Superior temporal gyrus (tissue), 1 donor: ENCODE measurements at regions not wholly inside any gene's neighbourhood (a gene's known extent, or its start where the extent isn't known, plus 50 kb on each side); places are given as distances from the start of the nearest gene placed in this dataset.
A peak's percentile ranks its signal among the peaks of the same experiment; 100 is the strongest.

Experiments used
- DNase-seq: peaks from one replicate; pipeline ENCODE4 v3.0.0-alpha.2; 2016; ENCODE audit errors: extremely low spot score

DNA sequence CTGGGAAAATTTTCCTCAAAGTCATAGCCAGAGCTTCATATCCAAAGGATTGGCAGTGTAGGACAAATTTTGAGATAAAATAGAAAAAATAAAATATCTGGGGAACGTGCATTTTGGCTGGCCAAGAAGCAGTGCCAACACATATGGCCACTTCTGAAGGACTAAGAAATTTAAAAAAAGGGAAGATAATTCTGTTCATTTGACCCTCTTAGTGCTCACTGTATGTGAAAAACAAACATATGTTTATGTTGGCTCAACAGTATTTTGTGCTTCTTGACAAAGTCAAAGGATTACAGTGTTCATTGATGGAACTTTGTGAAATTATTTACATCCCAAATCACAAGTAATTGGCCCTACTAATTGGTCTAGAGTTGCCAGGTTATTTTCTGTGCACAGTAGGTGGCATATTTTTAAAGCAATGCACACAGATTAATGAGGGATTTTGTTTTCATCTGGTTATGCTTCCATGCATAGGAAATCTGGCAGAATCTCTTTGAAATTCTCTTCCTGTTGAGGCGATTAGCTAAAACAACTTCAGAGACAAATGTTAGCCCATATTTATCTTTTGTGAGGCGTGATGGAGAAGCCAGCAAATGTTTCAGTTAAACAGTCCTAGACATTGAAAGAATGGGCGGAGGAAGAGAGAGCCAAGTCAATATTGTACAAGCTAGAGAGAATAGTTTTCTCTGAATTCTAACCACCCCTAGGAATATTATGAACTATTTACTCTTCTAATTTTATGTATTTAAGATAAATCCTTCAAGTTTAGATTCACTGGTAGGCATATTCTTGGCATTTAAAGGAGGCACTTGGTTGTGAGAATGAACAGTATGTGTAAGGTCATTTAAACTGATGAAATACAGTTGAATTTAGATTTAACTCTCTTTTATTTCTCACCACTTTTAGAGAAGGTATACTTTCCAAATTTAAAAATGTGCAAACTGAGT is 237.7 kb upstream of the MBL2 start:
- no peak for DNase-seq

DNA sequence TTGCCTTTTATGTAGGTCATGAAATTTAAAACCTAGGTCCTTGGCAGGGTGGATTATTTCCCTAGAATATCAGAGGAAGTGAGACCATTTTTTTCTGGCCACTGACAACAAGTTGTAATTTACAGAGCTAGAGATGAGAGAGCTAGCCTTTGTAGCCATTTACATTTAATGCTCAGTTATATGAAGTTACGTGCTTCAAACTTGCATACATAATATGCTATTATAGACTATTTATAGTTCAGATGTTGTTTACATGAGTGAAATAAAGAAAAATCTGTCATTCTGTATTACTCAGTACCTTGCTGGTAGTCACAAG is 234.9 kb upstream of the MBL2 start:
- no peak for DNase-seq

DNA sequence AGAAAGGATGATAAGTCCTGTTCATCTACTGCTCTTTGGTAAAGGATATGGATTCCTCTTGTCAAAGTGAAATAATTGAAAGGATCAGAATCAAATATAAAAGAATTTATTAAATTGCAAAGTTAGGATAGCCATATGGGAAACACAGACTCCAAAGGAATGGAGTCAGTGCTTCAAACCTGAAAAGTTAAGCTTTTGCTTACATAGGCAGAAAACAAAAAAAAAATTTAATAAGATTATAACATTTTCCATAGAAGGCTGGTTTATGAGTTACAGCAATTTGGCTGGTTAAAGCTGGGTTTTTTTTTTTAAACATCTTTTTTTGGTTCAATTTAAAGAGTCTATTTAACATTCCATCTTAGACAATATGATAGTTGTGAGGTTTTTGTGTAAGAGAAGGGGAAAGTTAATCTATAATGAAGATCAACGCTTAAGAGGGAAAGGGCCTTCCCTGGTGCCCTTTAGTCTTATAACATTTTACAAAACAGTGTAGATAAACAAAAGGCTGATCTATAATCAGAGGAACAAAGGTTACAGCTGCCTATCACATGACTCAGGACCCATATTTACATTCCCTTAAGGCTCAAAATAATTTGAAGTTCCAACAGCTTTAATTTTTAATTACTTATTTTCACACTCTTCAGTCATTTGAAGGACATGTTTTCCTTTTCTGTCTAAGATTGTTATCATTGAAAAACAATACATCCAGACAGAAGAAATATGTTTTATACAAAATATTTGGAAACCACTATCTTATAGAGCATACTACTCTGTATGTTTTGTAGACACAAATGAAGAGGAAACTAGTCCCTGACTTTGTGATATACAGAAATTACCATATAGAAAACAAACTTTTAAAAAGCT is 234.3 kb upstream of the MBL2 start:
- no peak for DNase-seq

DNA sequence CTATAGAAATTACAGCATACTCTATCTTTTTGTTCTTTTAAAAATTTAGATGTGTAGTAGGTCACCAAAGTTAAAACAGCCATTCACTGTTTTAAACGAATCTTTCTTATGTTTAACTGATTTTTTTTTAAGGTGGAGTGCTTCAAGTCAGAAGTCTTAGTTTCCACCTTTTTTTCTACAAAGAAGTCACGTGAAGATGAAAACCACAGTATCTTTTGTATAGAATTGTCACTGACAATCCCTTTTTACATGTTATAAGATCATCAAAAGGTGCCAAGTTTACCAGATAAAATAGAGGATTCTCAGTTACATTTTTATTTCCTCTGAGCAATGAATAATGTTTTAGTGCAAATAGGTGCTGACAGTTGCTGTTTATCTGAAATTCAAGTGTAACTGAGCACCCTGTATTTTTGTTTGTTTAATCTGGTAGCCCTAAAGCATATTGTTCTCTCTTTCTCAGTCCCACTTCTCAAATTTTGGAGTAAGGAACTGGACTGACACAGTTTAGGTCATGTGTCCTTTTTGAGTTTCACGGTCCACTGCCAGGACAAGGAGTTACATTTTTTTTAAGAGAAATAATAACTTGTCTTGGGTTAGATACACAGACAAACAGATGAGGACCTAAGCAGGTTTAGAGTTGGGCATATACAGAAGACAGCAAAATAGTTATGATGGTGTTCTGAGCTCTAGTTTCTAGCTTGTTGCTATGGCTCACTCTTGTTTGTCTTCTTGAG is 233.2 kb upstream of the MBL2 start:
- DNase-seq = peak; percentile 33

DNA sequence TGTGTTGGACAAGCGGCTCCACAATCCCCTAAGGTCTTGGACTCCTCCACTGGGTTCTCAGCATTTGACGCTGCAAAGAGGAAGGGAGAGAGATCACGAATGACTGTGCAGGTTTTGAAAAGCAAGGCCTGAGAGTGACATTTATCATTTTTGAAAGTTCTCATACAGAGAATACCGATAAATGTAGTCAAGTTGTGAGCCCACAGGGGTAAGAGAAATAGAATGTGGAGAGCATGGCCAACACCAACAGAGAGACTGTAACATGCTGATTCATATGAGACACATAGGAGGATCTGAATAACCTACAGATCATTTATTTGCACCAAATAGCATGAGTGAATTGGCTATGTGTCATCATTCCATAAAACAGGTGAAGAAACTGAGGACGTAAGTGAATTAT is 230.5 kb upstream of the MBL2 start:
- no peak for DNase-seq

DNA sequence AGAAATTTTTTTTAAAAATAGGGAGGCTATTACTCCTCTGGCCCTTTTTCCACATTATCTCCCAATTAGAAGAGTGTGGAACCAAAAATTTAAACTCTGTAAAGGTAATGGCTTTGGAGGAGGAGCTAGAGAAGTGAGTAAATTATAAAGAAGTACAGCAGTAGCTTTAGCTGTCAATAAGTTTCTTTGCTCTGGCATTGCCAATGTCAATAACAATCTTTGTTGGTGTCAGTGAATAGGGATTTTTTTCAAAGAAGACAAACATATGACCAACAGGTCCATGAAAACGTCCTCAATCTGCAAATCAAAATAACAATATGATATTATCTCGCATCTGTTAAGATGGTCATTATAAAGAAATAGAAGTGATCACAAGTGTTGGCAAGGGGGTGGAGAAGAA is 227.1 kb upstream of the MBL2 start:
- DNase-seq = no peak

DNA sequence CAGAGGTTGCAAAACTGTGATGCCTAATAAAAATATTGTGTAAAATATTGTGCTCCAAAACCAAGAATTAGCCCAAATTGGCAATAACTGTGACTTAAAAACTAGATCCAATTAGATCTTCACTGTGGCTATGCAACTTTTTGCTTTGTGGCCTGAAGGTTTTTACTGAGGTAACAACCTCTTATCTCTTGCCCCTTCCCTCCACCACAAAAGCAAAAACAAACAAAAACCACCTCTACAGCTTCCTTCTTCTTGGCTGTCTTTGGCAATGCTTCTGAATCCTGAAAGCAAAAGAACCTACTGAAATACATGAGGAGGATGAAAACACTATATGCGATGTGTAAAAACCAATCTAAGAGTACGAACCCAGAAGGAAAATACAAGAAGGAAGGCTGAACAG is 226.7 kb upstream of the MBL2 start:
- no peak for DNase-seq

DNA sequence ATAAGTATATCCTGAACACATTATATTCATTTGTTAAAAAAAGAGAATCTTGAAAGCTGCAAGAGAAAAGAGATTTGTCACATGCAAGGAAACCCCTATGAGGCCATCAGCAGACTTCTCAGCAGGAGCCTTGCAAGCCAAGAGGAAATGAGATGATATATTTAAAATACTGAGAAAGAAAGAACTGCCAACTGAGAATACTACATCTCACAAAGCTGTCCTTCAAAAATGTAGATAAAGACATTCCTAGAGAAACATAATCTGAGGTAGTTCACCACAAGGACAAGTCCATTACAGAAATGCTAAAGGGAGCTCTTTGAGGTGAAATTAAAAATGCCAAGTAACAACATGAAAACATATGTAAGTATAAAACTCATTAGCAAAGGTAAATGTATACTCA is 224.4 kb upstream of the MBL2 start:
- DNase-seq = no peak

DNA sequence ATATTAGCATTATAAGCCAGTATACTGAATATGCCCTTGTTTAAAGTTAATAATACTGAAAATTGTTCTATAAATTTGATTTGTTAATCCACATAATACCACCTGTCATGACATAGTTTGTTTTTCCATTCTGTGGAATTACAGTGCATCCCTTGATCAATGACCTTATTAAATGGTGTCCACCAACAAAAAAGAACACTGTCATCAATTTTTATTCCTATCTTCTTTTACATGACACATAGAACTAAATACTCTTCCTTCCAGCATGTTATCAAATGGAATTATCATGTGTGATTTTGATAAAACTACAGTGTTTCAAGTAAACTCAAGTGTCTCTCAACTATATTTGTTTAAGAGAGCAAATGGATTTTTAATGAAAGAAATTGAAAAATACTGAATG is 221.8 kb upstream of the MBL2 start:
- DNase-seq = no peak

DNA sequence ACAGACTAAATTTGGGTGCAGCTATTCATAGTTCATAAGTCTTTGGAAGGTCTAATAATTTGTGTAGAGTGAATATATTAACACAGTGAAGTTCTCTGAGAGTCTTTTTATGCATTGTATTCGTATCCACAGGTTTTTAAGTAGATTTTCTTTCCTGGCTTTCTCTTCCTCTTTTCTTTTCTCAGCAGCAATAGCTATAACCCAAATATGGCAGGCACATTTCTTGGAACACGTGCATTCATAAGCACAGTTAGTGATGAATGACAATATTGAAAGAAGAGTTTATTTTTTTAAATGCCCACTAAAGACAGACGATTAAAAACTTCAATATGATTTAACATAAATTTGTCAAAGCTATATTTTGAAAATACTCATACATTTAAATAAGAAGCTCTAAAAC is 220.5 kb upstream of the MBL2 start:
- no peak for DNase-seq

DNA sequence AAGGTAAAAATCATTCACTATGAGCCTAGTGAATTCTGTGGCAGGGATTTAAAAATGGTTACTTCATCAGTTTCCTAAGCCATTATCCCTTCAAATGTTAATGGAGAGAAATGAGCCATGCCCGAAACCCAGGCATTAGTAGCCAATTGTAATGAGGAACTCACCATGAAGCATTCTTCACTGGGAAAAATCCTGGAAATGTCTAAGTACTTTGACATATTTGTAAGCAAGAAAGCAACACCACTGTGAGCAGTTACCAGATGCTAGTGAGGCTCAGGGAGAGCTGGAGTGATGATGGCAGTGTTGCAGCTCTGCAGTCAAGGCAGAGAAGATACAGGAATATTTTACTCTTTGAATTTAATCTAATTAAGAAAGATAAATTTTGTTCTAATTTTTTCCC is 220.0 kb upstream of the MBL2 start:
- DNase-seq = no peak

DNA sequence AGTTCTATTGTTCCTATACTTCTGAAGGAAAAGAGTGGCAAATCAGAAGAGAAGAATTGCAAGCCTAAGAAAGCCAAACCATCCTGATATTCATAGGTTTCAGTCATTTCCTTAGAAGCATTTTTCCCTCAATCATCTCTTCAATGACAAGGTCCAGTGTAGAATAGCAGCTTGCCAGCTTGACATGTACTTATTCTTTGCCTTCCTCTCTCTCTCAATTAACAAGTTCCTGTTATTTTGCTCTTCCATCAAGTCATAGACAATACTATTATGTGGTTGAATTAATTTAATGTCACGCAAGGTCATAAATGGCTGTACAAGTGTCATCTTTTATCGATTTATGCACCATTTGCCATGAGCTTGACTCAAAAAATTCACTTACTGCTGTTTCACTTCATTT is 216.3 kb upstream of the MBL2 start:
- no peak for DNase-seq

DNA sequence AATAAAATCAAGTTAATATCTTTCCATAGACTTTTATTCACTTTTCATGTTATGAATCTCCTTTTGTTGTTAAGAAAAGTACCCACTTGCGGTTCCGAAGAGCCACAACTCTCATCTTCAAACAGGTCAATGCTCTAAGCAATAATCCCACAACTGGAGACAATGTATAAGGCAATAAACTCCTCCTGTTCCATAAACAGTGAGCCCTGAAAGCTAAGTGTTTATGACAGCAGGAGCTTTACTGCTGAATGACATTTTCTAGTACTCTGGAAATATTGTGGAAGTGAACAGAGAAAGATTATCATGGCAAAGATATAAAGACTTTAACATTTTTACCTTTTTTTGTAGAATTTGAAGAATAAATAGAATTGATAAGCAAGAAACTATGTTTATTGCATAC is 213.5 kb upstream of the MBL2 start:
- no peak for DNase-seq

DNA sequence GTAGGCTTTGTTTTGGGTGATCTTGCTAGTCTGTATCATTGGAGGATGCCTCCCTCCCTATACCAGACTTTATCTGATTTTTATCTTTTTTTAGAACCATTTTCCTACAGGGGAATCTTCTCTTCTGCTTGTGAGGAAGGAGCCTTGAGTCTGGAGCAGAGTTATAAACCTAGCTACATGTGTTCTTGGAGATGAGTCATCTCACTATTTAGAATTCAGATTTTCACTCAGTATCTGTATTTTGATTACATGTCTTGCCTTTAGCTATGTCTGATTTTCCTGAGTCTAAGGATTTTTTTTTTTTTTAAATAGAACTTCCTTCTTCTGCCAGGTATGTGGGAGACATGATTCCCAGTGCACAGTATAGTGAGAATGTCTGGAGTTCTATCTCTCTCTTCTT is 211.6 kb upstream of the MBL2 start:
- DNase-seq = peak; percentile 30

DNA sequence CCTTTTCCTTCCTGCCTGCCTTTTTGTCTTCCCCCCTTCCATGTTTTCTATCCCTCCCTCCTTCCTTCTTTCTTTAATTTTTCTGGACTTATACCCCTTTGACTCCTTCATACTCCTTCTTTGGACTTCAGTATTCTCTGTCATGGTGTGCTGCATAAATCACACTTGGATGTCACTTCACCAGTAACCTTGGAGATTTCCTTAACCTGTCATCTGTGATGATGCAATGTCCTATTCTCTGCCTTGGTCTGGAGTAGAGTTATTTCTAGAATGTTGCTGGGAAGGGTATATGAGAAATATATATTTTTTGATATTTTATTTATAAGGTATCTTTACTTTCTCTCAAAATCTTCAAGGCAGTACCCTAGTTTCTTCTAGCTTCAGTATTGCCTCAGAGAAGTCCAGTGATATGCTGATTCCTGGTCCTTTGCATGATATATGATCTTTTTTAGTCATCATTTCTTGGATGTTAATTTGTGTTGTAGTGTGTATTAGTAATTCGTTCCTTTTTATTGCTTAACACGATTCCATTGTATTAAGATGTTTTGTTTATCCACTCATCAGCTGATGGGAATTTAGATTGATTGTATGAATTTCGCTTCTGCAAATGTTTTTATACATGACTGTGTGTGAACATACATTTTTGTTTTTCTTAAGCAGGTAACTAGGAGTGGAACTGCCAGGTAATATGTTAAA is 206.9 kb upstream of the MBL2 start:
- no peak for DNase-seq

DNA sequence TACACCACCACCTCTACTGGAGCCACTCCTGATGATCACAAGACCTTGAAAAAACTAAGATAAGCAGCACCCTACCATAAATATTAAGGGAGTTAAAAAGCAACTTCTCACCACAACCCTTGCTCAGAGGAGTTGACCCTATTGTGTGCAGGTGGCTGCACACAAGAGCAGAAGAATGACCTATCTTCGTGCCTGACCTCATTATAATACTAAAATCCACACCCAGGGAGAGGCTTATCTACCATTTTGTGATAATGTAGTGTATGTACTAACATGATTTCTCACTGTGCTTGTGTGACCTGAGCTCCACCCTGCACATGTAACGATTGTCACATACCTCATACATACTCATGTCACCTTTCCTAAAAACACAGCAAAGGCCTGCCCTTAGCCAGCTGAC is 205.0 kb upstream of the MBL2 start:
- DNase-seq = no peak

DNA sequence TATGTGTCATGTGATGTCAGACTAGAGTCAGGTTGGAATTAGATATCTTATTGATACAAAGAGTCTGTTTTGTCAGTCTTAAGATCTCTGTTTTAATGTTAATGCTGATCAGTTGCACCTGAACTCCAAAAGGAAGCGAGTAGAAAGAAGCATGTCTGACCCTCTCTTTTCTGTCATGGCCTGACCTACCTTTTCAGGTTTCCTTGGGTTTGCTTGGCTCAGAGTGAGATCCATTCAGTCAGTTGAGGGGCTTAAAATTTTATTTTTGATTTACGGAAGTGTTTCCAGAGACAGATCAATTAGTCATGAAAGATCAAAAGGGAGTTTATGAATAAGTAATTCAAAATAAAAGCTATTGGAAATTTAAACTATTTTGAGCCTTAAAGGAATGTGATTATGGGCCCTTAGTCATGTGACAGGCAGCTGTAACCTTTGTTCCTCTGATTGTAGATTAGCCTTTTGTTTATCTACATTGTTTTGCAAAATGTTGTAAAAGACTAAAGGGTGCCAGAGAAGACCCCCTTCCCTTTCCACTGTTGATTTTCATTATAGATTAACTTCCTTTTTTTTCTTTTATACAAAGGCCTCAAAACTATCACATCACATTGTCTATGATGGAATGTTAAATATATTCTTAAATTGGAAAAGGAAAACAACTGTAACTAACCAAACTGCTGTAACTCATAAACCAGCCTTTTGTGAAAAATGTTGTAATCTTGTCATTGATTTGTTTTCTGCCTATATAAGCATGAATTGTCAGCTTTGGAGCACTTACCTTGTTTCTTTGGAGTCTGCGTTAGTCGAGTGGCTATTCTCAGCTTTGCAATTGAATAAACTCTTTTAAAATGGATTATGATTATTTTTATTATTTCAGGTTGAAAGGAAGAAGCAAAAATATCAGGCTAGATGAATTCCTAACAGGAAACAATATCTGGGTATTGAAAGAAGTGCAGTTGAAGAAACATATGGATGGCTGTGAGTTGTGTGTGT is 195.5 kb upstream of the MBL2 start:
- no peak for DNase-seq

DNA sequence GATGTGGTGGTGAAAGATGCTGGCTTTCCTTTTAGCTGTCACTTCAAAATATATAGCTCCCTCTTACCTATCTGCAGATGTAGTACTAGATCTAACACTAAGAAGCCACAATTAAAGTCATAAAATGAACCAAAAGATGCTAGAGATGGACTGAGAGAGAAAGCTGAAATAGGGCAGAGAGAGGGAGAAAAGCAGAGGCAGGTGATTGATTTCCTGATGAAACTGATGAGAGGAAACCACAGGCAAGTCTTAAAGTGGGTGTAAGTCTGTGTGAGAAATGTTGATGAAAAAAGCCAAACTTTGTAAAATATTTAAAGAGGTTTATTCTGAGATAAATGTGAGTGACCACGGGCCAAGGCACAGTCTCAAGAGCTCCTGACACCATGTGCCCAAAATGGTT is 194.3 kb upstream of the MBL2 start:
- DNase-seq = no peak

DNA sequence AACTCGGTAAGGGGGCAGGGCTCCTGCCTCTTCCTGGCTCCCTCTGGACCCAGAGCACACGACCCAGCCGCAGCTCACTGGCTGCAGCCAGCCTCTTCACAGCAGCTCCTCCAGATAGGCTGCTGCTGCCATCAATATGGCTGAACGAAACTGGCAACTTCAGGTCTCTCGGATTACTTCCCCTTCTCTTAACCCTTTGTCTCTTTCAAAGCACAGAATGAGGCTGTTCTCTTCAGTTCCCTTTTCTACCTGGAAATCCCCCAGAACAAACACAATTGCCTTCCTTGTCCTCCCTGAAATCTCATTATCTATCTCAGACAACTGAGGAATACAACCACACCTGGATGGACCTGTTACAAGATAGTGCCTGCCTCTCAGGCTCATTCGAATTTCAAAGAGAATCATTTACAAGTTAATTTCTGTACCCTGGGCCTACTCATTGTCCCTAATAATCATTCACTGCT is 193.4 kb upstream of the MBL2 start:
- DNase-seq = no peak

DNA sequence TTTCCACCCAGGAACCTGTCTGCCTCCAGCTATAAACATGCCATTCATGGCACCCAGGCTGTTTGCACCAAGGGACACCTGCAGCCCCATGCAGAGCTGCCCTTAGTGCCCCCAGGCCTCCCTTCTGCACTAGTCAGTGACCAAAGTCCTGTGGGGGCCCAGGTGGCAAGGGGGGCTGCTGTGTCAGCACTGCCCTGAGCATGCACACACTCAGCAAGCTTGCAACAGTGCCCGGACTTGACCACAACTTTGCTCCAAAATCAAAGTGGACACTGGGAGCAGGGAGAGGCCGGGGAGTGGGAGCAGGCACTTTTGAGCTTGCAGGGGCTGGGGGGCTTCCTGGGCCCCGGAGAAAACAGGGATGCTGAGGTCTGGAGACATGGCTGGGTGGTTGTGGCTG is 192.9 kb upstream of the MBL2 start:
- DNase-seq = no peak

DNA sequence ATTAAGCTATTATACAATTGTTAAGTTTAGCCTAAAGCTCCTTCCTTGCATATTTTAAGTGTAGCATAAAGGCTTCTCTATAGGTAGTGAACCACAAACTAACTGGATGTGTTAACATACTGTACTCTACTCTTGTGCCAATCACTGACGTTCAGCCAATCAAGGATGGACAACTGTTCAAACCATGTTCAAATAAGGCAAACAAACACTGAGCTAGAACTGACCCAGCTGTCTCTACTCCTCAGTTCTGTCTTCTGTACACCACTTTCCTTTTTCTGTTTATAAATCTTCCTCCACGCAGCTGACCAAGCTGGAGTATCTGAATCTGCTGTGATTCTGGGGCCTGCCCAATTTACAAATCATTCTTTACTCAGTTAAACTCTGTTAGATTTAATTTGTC is 188.7 kb upstream of the MBL2 start:
- no peak for DNase-seq
